SHP77 (cell line): ENCODE measurements at regions not wholly inside any gene's neighbourhood (a gene's known extent, or its start where the extent isn't known, plus 50 kb on each side); places are given as distances from the start of the nearest gene placed in this dataset.

Source experiments
- DNase-seq, 2 experiments: peaks; one replicate each; lab custom pipeline; 2025; lab: John Stamatoyannopoulos, UW

DNA sequence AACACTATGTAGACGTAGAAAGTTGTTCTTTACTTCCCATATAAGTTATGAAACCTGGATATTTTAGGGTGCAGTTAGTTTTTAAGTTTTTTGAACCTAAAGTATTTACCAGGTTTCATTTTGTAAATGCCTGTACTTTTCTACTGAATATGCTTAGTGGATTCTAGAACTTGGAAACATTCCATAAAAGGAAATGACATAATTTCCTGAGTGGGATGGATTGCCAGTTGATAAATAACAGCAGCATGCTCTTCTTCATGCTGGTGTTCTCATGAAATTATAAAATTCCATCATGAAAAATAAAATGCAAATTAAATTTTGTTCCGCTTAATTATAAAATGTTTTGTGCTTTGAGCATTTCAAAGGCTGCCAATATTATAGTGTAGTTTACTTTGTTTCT, 362.2 kb upstream of the PCDH20 start:
- no peak for DNase-seq

DNA sequence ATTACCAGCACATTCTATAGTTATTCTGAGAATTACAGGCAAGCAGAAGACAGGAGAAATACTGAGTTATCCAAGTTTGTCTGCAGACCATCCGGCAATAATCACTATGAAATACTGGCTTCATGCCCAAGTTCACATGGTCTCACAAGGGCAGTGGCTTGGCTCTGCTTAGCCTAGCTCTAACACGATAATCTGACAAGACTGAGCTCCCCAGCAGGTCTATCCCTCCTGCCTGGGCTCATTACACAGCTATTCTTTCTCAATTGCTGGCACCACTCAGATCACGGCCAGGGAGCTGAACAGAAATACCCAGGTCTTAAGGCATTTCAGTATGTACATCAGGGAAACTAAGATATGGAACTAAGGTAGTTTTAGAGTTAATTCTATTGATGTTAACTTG, 361.6 kb upstream of the PCDH20 start:
- no peak for DNase-seq

DNA sequence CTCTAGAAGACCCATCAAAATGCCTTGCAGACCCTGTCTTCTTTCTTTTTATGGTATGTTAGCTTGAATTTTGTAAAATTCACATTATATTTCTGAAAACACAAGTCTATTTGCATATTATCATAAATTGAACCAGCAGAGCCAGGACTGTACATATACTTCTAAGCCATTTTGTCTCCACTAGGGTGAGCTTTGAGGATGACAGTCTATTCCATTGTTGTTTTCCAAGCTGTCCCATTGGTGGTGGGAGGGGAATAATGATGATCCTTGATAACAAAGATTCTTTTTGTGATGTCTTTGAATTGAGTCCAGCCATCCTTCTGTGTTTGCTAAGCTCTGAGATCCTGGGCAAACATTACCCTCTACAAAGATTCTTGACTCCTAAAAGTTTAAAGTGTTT, 359.3 kb upstream of the PCDH20 start:
- DNase-seq, result no peak

DNA sequence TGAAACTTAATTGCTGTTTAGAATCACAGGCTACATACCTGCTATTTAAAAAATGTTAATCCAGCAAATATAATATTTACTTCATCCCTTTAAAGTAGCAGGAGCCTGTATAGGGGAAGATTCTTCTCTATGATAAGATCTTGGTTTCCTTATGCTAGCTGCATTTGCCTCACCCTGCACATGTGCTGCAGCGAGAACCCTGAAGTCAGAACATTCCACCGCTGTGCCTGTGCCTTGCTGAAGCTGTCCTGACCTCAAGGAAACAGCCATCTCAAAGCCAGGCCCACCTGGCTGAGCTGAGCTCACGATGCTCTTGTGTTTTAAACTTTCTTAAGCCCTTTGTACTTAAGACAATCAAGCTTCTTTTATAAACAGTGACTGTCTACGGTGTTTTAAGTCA, 355.0 kb upstream of the PCDH20 start:
- DNase-seq, result no peak

DNA sequence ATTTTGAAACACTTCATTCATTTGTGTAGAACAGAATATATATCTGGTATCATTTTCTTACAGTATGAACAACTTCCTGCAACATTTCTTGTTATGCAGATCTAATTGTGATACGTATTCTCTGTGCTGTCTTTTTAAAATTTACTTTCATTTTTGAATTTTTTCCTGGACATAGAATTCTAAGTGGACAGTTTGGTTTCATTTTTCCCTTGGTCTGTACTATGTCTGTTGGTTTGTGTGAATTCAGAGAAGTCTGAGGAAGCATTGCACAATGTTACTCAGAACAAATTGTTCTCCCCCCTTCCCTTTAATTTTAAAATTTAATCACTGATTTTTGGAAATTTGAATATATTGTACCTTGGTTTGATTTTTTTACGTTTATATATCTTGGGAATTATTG, 352.5 kb upstream of the PCDH20 start:
- DNase-seq, result no peak

DNA sequence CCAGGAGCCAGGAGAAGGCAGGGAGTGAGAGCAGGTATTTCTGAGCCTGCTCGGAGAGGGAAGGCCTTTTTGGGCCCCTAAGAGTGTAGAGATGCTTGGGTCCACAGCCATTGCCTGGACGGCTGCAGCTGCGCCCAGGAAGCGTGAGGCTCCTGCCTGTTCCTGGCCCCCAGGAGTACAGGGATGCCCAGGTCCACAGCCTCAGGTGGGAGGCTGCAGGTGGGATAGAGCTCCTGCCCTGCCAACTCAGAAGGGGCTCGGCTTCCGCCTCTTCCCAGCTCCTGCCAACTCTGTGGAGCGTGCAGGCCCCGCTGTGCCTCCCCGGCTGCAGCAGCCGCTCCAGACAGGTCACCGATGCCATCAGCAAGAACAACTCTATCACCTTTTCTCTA, 351.0 kb upstream of the PCDH20 start:
- no peak for DNase-seq

DNA sequence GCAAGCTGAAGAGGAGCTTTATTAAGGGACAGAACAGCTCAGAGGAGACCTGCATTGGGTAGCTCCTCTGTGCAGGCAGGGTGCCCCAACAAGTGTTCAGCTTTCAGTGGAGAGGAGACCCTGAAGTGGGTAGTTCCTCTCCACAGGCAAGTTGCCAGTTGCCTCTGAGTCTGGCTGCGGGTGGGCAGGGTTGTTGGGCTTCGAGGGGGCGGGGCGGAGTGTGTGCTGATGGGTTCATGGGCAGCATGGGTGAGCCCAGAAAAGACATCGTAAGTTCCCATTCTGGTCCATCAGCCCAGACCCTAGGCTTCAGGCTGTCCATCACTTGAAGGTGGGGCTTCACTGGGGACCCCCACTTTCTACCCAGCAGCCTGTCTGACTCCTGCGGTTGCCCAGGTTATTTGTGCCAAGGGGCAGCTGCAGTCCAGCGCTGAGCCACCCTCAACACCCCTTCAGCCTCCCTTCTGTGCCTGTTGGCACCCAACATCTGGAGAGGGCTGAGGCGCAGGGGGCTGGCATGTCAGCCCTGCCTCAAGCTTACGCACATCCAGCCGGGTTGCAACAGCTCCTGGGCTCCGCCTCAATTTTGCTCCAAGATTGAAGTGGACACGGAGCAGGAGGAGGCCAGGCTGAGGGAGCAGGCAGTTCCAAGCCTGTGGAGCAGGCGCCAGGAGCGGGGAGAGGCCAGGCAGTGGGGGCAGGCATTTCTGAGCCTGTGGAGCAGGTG, 350.5 kb upstream of the PCDH20 start:
- no peak for DNase-seq

DNA sequence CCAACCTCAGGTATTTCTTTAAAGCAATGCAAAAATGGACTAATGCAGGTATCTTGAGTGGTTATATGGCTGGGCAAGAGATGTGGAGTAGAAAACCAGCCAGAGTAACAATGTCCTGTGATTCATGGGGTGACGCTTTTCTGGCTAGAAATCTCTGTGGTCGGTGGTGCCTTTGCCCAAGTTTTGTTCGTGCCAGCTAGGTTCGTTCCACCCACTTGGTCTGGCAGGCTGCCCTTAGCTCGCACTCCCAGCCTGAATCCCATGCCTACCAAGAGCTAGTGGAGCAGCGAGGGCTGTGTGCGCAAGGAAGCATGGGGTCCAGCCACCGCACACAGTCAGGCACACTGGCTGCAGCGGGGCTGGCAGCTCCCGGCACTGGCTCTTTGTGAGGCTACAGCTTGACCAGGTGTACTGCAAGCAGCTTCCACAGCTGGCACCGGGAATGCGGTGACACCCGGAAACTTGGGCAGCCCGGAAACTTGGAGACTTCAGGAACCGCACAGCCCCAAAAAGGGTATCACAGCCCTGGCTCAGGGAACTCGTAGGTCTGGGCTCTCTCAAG, 349.6 kb upstream of the PCDH20 start:
- no peak for DNase-seq

DNA sequence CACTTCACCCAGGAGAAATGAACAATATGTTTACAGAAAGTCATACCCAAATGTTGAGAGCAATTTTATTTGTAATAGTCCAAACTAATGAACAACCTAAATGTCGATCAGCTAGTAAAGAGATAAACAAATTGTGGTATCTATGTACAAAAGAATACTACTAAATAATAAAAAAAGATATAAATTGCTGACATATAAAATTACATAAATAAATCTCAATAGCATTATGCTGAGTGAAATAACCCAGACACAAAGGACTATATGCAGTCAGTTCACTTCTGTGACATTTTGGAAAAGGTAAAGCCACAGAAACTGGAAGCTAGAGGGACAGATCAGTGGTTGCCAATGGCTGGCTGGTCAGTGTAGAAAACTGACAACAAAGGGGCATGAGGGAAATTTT, 346.0 kb upstream of the PCDH20 start:
- DNase-seq, result no peak

DNA sequence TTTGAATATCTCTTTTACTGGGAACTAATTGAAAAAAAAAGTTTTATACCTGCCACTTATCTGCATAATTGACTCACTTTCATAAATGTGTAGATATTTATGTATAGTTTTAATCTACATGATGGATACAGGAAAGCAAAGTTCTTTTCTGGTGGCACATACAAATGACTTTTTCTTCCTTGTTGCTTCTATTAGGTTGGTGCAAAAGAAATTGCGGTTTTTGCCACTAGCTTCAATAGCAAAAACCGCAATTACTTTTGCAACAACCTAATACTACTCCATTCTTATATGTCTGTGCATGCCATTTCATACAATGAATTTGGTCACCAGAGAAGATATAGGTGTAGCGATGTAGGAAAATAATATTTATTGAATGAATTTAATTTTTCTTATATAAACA, 344.5 kb upstream of the PCDH20 start:
- DNase-seq, result no peak

DNA sequence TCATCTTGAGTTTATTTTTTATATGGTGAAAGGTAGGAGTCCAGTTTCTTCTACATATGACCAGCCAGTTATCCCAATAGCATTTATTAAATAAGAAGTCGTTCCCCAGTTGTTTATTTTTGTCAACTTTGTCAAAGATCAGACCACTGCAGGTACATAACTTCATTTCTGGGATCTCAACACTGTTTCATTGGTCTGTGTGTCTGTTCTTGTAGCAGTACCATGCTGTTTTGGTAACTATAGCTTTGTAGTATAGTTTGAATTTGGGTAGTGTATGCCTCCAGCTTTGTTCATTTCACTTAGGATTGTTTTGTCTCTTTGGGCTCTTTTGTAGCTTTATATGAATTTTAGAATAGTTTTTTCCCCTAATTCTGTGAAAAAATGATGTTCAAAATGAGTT, 340.4 kb upstream of the PCDH20 start:
- DNase-seq, result no peak

DNA sequence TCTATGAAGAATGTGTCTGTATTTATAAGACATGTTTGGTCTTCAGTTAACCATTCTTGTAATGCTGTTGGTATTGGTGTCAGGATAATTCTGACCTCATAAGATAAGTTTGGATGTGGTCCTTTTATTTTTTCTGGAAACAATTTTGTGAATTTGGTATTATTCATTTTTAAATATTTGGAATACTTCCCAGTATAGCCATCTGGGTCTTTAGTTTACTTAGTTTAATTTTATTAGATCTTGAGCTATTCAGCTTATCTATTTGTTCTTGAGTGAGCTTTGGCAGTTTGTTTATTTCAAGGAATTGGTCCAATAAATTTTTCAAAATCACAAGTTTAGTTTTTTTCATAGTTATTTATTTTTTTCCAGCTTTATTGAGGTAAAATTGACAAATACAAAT, 335.4 kb upstream of the PCDH20 start:
- DNase-seq, result no peak

DNA sequence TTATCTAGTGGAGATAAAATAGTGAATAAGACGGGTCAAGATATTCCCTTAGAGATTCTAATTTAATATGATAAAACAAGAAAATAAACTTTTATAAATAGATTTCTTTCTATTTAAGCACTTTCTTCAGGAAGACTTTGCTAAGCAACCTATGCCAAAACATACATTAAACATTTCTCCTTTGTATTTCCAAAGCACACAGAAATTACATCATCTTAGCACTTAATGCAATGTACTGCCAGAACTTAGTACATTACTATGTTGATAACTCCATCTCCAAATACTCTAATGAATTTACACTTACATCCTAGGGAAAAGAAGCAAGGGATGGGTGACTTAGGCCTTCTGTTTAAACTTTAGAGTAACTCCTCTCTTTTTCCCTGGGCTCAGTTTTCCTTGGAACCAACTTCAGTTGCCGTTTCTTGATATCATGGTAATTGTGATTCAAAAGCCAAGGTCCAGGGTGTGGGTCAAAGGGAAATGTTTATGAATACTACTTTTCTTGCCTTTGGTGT, 322.6 kb upstream of the PCDH20 start:
- DNase-seq, result no peak

DNA sequence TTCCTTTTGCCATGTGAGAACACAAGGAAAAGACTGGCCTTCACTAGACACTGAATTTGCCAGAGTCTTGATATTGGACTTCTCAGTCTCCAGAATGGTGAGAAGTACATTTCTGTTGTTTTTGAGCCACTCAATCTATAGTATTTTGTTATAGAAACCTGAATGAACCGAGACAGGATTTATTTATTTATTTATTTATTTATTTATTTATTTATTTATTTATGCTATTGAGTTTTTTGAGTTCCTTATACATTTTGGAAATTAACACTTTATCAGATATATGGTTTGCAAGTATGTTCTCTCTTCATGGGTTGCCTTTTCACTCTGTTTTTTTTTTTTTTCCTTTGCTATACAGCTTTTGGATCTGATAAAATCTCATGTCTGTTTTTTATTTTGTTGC, 319.0 kb upstream of the PCDH20 start:
- DNase-seq, result no peak

DNA sequence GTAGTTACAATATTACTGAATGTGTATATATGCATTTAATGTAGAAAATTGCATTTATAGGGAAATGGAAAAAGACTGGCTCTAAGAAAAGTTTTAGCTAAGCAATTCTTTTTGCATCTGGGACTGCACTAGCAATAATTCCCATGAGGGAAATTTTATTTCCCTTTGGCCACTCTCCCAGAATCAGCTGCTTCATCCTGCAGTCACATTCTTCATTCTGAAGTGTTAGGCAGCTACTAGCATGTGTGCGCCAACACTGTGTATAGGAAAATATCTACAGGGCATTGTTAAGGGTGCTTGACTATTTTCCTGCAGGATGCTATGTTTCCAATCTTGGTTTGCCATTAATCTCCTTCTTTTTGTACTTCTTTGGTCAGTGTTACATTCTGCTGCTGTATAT, 312.8 kb upstream of the PCDH20 start:
- DNase-seq, result no peak

DNA sequence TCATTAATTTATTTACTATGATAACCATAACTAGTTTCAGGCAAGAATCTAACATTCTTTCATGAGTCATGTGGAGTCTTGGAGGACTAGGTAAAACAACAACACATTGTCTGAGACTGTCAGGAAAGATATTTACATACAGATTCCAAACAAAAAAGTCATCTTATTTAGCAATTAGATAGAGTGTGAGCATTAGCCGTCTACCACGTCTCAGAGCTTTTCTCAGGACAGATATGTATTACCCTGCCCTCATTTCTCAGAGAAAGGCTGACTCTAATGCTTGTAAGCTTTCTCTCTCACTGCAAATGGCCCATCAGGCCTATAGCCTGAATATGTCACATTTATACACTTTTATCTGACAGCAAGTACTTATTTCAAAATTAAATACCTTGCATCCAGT, 312.1 kb upstream of the PCDH20 start:
- no peak for DNase-seq

DNA sequence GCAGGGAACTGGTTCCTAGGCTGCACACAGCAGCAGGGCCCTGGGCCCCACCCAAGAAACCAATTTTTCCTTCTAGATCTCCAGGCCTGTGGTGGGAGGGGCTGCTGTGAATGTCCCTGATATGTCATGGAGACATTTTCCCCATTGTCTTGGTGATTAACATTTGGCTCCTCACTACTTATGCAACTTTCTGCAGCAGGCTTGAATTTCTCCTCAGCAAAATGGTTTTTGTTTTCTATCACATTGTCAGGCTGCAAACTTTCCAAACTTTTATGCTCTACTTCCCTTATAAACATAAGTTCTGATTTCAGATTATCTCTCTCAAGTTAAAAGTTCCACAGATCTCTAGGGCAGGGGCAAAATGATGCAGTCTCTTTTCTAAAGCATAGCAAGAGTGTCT, 310.2 kb upstream of the PCDH20 start:
- DNase-seq, result no peak

DNA sequence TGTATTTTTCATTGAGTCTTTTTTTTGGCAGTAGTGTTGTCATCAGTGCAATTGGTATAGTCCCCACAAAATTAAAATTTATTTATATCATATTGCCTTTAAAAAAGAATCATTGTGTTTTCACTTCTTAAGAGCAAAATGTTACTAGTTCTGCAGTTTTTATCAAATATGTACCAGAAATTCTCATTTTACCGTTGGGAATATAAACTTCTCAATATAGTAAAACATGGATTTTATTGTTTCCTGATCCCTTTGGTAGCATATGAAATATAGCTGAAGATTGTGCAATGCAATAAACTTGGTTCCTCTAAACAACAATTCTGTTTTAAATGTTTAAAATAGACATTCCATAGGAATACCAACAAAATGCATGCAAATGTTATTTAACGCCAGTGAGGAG, 306.5 kb upstream of the PCDH20 start:
- DNase-seq, result no peak

DNA sequence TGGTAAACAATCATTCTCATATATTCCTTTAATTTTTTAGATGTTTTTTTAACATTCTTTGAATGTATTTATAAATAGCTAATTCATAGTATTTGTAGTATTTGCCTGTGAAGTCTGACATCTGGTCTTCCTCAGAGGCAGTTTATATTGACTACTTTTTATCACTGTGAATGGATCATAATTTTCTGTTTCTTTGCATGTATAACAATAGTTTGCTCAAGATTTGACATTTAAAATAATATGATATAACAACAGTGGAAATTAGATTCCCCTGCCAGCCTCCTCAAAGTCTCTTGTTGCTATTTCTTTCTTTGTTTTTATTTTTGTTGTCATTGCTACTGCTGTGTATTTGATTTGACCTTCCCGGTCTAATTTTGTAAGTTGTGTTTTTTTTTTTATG, 297.0 kb upstream of the PCDH20 start:
- DNase-seq, result no peak

DNA sequence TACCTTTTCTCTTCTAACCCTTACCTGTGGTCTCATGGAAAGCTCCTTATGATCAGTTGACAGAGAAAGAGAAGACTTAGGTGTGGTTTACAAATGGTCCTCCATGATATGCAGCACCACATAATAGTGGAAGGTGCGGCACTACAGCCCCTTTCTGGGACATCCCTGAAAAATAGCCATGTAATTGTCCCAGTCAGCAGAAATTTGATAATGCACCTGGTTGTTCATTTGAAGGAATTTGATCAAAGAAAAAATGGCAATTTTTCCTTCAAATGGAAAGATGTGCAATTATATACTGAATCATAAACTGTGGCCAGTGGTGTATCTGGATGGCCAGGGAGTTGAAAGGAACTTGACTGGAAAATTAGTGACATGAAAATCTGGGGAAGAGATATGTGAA, 293.6 kb upstream of the PCDH20 start:
- no peak for DNase-seq

DNA sequence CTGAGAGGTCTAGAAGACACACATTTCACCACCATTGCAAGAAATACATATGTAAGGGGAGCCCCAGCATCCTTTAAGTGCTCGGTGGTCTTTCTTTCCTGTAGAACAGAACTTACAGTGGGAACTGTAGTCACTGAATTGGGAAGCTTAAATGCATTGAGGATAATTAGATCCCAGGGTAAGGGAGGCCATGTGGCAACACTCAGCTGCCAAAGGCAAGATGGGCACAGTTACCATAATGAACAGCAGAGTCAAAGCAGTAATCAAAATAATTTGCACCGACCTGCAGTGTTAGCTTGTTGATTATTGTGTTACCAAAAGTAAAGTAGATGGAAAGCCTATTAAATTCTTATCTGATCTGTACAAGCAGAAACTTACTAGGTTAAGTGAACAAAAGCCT, 291.2 kb upstream of the PCDH20 start:
- no peak for DNase-seq

DNA sequence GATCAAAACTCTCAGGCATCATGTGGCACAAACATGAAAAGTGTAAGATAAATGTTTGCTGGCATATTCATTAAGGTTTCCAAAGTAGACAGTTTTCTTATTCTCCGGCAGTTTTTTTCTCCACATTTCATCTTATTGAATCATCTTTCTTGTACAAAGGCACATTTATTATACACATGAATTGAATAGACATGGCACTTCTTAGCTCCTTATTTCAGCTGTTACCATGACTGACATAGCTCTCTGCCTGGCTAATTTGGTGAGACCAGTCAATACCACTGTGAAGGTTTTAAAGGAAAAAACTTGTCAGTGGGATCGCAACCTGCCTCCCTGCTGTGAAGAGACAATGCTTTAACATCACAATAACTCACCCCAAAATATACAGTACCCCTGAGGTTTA, 285.0 kb upstream of the PCDH20 start:
- no peak for DNase-seq

DNA sequence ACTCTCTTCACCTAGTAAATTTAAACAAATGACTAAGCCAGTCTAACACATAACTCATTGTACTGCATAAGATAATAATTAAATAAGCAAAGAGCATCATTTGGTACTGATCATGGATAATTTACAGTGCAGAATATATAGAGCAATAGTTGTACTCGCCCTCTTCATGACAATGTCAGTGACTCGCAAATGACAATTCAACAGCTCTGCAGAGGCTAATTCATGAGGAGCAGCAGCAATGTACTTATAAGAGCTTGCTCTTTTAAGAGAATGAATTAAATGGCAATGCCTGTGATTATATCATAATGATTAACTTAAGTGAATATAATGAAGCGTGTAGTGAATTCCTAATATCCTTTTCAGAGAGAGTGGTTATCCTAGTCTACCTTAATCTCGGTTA, 284.5 kb upstream of the PCDH20 start:
- DNase-seq, result no peak

DNA sequence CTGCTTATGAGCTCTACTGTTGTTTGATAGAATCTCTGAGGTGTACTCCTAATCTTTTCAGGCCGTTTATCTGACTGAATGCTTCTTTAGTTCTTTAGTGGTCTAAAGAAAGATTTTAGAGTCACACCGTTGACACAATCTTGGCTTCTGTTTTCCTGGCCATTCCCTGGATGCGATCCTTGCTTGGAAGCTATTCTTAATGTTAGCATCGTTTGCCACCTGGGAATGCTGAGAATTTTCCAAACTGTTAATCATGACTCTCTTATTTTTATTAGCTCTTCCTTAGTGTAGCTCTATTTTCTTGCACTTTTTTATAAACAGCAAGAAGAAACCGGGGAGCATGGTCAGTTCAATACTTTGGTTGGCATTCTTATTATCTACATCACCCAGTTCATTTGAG, 281.0 kb upstream of the PCDH20 start:
- DNase-seq, result no peak
